ENCODE measurements at regions not wholly inside any gene's neighbourhood (a gene's known extent, or its start where the extent isn't known, plus 50 kb on each side); places are given as distances from the start of the nearest gene placed in this dataset.

DNA sequence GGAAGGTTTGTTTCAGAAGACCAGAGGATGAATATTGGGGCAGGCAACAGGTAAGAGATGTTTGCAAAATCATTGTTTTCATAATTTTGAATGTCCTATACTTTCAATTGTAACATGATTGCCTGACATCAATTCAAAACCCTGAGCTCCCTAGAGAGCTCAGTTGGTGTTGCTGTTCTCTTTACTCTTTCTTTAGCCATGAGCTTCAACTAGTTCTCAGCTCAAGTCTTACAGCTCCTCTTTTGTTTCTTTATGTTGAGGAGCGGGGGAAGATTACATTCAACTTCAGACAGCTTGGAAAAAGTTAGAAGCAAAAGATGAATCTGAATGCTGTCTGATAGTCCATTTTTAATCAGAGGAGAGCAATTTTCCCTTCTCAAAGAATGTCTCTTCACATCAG lies 144.8 kb upstream of the TACR1 start:
- TF ChIP-seq, protein P1, sequence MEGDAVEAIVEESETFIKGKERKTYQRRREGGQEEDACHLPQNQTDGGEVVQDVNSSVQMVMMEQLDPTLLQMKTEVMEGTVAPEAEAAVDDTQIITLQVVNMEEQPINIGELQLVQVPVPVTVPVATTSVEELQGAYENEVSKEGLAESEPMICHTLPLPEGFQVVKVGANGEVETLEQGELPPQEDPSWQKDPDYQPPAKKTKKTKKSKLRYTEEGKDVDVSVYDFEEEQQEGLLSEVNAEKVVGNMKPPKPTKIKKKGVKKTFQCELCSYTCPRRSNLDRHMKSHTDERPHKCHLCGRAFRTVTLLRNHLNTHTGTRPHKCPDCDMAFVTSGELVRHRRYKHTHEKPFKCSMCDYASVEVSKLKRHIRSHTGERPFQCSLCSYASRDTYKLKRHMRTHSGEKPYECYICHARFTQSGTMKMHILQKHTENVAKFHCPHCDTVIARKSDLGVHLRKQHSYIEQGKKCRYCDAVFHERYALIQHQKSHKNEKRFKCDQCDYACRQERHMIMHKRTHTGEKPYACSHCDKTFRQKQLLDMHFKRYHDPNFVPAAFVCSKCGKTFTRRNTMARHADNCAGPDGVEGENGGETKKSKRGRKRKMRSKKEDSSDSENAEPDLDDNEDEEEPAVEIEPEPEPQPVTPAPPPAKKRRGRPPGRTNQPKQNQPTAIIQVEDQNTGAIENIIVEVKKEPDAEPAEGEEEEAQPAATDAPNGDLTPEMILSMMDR (conservative IDR thresholded peaks at IDR 0.05 in 1 of 2, IDR thresholded peaks at IDR 0.05 in 1 of 2; ENCODE audit: low read depth in 1 of 2, low read length in 2 of 2): no peak
- no peak for TF ChIP-seq EZH2 (IDR thresholded peaks at IDR 0.05; ENCODE audit: low read length, missing control alignments)

Measured in fibroblast of lung (primary cell).